ENCODE measurements at regions not wholly inside any gene's neighbourhood (a gene's known extent, or its start where the extent isn't known, plus 50 kb on each side); places are given as distances from the start of the nearest gene placed in this dataset.

GRCh38 chr2:45153121-45153520 is 143.9 kb upstream of the SIX2 start:
- no peak for DNase-seq (ENCODE audit: low spot score)
- no peak for FAIRE-seq

GRCh38 chr2:45152691-45153090 is 143.4 kb upstream of the SIX2 start:
- FAIRE-seq, result no peak
- no peak for DNase-seq (ENCODE audit: low spot score)

- DNase-seq (ENCODE audit: low spot score), result no peak
- FAIRE-seq, result no peak
Observed at GRCh38 chr2:45145073-45145899, 136.0 kb upstream of the SIX2 start.

GRCh38 chr2:45141883-45142866 is 132.9 kb upstream of the SIX2 start:
- no peak for FAIRE-seq
- DNase-seq (ENCODE audit: low spot score), result no peak

- DNase-seq (ENCODE audit: low spot score) (no peak), FAIRE-seq (no peak)
Observed at GRCh38 chr2:45140675-45141074, 131.4 kb upstream of the SIX2 start.

GRCh38 chr2:45138904-45139303 is 129.7 kb upstream of the SIX2 start:
- DNase-seq (ENCODE audit: low spot score), result no peak
- no peak for FAIRE-seq

GRCh38 chr2:45137966-45138695 is 128.9 kb upstream of the SIX2 start:
- DNase-seq (ENCODE audit: low spot score), result no peak
- no peak for FAIRE-seq

- no peak for DNase-seq (ENCODE audit: low spot score)
- no peak for FAIRE-seq
Observed at GRCh38 chr2:45134726-45135125, 125.5 kb upstream of the SIX2 start.

- no peak for DNase-seq (ENCODE audit: low spot score)
- FAIRE-seq, result no peak
Observed at GRCh38 chr2:45134014-45134413, 124.8 kb upstream of the SIX2 start.

GRCh38 chr2:45132551-45132950 is 123.3 kb upstream of the SIX2 start:
- no peak for DNase-seq (ENCODE audit: low spot score)
- no peak for FAIRE-seq

GRCh38 chr2:45131587-45131986 is 122.3 kb upstream of the SIX2 start:
- FAIRE-seq, result peak; percentile 86
- peak; percentile 75 for DNase-seq (ENCODE audit: low spot score)

- no peak for DNase-seq (ENCODE audit: low spot score)
- no peak for FAIRE-seq
Observed at GRCh38 chr2:45130736-45131135, 121.5 kb upstream of the SIX2 start.

GRCh38 chr2:45128580-45128997 is 119.3 kb upstream of the SIX2 start:
- peak; percentile 92 for FAIRE-seq
- peak; percentile 96 for DNase-seq (ENCODE audit: low spot score)

GRCh38 chr2:45127891-45128290 is 118.6 kb upstream of the SIX2 start:
- FAIRE-seq (no peak), DNase-seq (ENCODE audit: low spot score) (no peak)

- no peak for FAIRE-seq
- DNase-seq (ENCODE audit: low spot score), result no peak
Observed at GRCh38 chr2:45127321-45127720, 118.1 kb upstream of the SIX2 start.

- DNase-seq (ENCODE audit: low spot score) (no peak), FAIRE-seq (no peak)
Observed at GRCh38 chr2:45125232-45125631, 116.0 kb upstream of the SIX2 start.

GRCh38 chr2:45124456-45124855 is 115.2 kb upstream of the SIX2 start:
- no peak for FAIRE-seq
- no peak for DNase-seq (ENCODE audit: low spot score)

GRCh38 chr2:45123521-45124191 is 114.4 kb upstream of the SIX2 start:
- FAIRE-seq, result no peak
- peak; percentile 31 for DNase-seq (ENCODE audit: low spot score)

- DNase-seq (ENCODE audit: low spot score) (no peak), FAIRE-seq (no peak)
Observed at GRCh38 chr2:45123065-45123464, 113.8 kb upstream of the SIX2 start.

- no peak for FAIRE-seq
- DNase-seq (ENCODE audit: low spot score), result no peak
Observed at GRCh38 chr2:45121236-45121927, 112.1 kb upstream of the SIX2 start.

Measured in RCC 7860 (cell line).